Stimulated activated naive CD4-positive, alpha-beta T cell (primary cell): ENCODE measurements at regions not wholly inside any gene's neighbourhood (a gene's known extent, or its start where the extent isn't known, plus 50 kb on each side); places are given as distances from the start of the nearest gene placed in this dataset.

Experiments
- DNase-seq, 6 experiments: peaks; one replicate each; lab custom pipeline; 2025; lab: John Stamatoyannopoulos, UW

DNA sequence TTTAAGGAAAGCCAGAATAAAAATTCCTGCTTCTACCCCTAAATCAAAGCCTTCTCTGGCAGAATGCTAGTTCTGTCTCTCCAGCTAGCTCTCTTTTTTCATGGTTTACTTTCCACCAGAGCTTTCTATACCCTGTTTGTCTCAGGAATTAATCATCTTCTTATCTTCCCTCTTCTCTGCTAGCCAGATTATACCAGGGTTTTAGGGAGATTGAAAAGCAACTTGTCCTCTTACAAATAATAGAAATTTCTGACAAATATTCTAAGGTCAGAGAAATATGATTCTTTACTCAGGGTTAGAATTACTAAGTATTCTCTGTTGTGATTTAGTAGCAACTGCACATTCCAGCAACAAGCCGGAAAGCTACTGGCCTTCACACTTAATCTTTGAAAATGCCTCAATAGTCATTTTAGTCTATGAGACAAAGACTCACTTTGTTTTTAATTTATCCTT is 166.4 kb downstream of the TANC2 start:
- no peak for DNase-seq

DNA sequence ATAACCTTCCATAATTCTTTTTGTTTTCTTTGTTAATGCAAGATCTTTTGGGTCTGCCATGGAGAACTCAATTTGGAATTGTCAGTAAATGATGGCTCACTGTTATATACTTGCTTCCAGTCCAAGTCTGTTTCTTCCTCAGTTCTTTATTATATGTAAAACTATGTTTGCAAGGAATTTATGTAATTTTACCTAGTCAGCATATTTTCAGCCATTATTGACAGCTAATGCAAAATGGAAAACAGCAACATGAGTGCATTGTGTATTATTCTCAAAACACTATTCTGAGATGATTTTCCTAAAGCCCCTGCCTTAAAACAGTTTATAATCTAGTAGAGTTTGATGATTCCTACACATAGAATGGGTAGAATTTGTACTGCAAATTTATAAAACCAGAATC is 167.5 kb downstream of the TANC2 start:
- DNase-seq = no peak

DNA sequence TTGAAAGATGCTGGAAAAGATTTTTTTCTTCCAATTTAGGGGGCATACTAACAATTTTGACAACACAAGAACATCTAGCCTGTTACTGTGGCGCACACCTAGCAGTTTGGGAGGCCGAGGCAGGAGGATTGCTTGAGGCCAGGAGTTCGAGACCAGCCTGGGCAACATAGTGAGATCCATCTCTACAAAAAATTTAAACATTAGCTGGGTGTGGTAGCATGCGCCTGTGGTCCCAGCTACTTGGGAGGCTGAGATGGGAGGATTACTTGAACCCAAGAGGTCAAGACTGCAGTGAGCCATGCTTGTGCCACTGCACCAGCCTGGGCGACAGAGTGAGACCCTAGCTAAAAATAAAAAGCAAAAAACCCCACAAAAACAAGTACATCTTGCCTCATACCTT is 168.8 kb downstream of the TANC2 start:
- DNase-seq = no peak

DNA sequence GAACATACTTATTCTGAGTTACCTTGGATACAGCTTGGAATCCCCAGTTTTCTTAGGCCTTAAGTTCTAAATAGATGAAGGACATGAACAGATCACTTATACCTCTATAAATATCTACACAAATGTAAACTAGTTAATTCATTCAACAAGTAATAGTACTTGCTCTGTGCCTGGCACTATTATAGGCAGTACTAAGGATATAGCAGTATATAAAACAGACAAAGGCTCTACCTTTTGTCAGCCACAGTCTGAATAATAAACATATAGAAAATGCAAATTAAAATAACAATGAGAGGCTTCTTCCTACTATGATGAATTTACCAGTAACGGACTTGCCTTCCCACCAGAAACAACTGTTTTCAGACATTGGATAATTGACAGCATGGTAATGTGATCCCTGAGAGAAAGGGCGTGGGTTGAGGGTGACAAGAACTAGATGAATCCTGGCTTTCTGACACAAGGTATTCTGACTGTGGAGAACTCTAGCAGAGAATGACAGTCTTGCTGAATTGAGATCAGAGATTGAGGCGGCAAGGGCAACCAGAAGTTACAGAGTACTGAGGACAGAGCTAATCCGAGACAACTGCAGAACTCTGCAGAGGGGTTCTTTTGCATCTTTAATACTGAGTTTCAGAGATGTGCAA is 170.5 kb downstream of the TANC2 start:
- DNase-seq = no peak

DNA sequence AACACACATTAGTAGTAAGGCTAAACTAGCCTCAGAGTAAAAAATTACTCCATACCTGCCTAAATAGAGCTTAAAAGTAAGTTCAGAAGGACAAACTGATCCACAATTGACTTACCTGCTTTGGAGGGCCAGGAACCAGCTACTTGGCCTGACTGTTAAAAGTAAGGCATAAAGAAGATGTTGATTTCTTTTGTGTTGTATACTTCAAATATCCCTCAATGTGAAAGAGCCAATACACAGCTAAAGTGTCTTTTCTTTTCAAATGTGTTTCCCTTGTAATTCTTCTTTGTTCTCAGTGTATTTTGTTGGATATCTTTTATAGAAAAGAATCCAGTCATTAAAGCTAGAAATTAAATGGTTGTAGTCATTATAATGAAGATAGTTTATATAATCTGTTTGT is 171.1 kb downstream of the TANC2 start:
- no peak for DNase-seq

DNA sequence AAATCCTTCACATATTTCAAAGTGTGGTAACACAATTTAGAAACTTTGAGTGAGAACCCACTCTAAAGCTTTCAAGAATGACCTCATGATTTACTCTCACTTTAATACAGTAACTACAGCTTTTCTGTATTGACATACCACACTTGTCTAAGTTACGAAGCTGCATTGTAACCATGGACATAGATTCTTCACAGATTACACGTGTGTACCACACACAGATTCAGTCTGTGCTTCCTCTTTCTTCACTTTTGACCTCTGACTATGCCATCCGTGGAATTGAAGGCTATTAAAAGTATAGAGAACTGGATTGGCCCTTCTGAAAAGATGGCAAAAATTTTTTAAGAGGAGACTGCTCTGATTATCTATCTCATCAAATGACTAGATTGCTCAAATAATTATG is 172.7 kb downstream of the TANC2 start:
- no peak for DNase-seq

DNA sequence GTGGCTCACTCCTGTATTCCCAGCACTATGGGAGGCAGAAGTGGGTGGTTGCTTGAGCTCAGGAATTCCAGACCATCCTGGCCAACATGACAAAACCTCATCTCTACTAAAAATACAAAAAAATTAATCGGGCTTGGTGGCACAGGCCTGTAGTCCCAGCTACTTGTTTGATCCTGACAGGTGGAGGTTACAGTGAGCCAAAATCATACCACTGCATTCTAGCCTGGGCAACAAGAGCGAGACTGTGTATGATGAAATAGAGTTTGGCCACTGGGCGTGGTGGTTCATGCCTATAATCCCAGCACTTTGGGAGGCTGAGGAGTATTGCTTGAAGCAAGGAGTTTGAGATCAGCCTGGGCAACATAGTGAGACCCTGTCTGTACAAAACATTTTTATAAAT is 173.3 kb downstream of the TANC2 start:
- DNase-seq = no peak

DNA sequence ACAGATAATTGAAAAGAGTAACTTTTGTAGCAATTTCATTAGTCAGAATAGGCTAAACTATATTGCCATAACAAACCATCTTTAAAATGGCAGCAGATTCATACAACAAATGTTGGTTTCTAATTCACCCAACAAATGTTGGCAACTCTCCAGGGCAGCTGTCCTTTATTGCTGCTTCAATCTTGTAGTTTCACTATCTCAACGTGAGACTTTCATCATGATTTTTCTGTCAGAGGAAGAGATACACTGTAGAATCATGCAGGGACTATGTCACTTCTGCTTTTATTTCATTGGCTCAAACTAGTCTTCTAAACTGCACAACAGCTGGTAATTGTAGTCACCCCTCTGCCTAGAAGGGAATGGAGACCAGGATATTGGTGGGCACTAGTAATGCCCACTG is 174.2 kb downstream of the TANC2 start:
- DNase-seq = no peak

DNA sequence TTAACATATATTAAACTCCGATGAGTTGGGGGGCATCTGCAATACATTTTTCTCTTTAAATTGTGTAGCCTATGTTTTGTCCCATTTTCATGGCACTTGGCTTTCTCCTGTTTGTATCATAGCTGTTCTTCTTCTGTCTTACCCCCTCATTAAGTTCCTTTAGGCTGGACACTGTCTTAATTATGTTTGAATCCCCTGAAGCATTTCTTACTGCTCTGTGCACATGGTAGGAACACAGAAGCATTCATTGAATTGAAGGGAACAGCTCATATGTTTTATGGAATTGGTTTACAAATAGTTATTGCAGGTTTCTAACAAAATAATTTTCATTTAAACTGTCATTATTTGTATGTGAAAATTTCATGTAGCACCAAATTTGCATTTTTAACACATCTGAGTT is 176.8 kb downstream of the TANC2 start:
- DNase-seq = no peak

DNA sequence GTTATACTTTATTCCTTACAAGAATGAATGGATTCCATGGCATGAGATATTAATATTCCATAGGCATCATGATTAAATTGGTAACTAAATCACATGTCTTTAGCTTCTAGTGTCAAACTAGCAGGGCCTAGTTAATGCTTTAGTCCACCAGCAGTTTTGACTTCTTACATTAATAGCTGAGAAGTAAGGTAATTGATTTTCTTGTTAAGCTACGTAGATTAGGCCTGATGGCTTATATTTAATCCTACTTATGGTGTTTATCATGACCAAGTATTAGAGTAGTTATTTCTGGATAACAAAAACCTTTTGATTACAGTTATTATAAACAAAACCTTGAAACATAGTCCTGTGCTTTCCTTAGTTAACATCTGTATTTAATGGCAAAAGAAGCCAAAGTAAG is 184.5 kb downstream of the TANC2 start:
- no peak for DNase-seq

DNA sequence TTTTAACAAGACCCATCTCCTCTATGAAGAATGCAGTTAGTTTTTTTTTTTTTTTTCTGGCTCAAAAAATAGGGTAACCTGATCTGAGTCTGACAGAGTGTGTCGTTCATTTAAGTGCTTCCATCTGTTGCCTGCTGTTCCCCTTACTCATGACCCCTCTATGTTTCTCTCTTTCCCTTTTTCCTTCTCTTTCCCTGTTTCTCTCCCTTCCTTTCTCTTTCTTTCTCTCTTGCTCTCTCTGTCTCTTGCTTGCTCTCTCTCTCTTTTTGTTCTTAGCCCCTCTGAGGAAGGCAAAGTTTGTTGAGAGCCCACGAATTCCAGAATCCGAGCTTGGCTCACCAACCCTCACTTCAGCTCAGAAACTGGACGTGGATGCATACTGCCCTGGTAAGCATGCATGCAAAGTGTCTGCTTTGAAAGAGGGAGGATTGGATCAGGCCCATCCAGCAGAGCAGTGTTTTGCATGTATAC is 185.0 kb downstream of the TANC2 start:
- DNase-seq = no peak

DNA sequence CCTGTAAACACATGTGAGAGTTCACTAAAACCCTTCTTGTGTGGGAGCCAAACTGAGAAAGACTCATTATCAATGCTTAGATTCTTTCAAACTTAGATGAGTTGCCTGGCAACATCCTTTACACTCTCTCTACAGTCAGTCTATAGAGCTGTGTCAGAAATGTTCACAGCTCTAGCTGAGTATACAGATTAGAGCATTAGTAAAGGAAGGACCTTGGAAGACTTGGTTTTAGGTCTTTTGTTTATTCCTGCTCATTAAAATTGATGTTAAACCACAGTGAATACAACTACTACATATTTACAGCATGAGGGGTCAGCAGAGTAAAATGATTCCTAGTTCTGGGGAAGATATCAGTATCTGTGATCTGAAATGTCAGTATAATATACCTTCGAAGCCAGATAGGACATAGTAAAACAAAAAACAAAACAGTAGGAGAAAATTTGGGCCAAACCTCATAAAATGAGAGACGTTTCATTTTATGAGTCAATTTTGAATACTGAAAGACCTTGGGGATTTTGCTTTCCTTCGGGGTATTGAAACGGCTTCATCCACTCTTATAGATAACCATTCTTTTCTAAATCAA is 186.0 kb downstream of the TANC2 start:
- DNase-seq = no peak

DNA sequence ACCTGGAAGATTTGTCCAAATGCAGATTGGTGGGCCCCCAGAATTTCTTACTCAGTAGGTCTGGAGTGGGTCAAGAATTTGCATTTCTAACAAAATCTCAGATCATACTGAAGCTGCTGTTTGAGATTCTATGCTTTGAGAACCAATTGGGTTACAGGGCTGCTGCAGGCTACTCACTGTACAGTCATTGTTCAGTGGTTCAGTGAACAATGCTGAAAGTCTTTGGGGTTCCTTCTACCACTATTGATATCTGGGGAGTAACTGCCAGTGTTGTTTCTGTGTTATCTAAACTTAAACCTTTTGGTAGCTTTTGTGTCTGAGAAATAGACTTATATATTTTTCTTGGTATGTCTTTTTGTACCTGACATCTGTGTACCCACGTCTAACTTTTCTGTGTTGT is 187.5 kb downstream of the TANC2 start:
- no peak for DNase-seq

DNA sequence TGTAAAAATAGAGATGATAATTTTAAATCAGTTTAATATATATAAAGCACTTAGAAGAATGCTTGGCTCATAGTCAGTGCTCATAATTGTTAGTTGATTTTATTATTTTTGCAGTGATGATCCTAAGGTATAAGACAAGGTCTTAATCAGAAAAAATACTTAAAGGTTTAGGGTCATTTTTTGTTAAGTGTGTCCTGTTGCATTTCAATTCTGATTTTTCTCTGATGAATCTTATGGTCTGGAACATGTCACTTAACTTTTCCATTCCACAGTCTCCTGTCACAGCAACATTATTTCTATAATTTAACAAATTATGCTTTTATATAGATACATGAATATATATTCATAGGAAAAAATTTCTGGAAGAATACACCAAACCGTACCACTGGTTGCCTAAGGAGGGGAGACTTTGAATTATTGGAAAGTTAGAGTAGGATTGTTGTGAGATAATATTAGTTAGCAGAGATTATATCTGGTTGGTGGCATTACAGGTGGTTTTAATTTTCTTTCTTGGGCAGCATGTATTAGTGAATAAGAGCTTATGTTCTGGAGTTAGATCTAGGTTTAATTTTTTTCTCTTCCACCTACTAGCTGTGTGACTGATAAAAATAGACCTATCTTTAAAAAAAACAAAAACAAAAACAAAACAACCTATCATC is 188.7 kb downstream of the TANC2 start:
- no peak for DNase-seq

DNA sequence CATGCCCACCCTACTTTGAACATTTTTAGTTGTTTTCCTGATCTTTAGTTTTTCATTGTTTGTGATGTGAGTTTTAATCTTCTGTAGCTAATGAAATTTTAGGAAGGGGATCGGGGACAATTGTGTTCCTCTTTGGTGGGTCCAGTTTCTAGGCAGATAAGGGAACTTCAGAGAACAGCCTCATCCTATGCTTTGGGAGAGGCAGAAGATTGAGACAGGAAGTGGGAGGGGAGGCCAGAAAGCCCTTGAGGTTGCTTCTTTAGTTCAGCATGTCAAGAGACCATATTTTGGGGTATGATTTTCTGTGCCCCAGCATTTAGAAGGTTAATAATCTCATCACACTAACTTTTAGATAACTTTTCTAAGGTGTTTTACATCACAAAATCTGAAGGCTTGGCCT is 191.0 kb downstream of the TANC2 start:
- DNase-seq = no peak

DNA sequence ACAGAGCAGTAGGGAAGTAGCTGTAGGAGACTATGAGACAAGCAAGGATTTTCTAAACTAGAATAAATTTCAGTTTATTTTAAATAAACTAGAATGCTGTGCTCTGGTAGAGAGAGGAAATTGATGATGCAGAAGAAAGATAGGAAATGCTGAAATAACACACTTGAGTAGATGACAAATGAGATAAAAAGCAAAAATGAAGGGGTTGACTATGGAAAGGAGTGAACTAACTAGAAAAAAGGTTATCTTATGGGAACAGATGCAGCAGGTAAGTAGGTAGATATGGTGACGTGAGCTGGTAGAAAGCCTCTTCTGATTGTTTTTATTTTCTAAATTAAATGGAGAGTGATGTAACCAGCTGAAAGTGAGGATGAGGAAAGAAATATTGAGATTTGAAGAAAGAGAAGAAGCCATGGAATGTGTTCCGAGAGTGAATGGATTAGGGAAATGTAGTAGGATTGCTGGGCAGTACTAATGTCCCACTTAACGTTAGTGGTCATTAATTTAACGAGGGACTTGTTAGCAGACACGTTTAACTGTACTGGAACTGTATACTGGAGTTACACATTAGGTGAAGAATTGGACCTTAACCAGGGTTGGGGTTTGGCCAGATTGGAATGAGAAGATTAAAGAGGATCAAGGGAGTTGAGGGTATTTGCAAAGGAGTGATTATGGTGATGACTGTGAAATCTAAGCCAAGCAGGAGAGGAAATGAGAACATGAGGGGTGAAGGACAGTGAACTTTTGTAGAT is 196.5 kb downstream of the TANC2 start:
- no peak for DNase-seq

DNA sequence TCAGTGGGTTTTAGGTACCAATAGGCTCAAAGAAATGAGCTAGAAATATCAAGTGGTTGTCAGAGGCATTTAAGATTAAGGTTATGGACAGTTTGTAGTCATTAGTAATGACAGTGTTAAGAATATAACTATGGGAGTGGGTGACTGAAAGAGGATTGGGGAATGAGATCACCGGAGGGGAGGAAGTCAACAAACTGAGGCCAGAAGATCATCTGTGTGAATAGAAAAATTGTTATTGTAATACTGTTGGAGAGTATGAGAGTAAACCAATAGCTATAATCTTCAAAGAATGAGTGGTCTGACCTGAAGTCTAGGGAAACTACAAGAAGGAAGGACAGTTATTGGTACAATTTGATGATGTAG is 197.1 kb downstream of the TANC2 start:
- DNase-seq = no peak

DNA sequence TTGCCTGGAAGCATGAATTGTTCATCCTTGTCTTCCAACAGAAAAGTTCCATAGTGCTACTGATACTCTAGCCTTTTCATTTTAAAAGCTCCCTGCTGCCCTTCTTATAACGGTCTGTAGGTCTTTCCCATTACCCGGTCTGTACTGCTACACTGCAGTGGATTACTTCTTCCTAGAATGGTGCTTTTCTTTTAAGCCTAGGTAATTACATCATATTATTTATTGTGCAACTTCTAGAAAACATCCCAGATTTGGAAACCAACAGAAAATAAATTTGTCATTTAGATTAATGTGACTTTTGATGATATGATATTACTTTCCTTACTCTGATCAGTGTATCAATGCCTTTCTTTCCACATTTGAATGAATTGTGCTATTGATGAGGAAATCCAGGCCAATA is 199.4 kb downstream of the TANC2 start:
- no peak for DNase-seq

DNA sequence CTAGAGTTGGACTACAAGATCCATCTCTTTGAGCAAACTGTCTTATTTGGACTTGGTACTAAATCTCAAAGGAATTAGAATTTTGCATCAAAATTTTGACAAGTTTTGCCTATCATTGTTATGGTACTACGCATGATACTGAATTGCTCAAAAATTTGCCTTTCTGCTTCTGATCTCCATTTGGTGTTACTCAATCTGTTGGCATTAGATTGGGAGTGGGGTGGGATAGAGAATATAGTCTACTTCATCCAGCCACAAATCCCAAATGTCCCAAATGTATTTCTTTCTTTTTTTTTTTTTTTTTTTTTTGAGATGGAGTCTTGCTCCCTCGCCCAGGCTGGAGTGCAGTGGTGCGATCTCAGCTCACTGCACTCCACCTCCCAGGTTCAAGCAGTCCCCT is 204.8 kb downstream of the TANC2 start:
- no peak for DNase-seq

DNA sequence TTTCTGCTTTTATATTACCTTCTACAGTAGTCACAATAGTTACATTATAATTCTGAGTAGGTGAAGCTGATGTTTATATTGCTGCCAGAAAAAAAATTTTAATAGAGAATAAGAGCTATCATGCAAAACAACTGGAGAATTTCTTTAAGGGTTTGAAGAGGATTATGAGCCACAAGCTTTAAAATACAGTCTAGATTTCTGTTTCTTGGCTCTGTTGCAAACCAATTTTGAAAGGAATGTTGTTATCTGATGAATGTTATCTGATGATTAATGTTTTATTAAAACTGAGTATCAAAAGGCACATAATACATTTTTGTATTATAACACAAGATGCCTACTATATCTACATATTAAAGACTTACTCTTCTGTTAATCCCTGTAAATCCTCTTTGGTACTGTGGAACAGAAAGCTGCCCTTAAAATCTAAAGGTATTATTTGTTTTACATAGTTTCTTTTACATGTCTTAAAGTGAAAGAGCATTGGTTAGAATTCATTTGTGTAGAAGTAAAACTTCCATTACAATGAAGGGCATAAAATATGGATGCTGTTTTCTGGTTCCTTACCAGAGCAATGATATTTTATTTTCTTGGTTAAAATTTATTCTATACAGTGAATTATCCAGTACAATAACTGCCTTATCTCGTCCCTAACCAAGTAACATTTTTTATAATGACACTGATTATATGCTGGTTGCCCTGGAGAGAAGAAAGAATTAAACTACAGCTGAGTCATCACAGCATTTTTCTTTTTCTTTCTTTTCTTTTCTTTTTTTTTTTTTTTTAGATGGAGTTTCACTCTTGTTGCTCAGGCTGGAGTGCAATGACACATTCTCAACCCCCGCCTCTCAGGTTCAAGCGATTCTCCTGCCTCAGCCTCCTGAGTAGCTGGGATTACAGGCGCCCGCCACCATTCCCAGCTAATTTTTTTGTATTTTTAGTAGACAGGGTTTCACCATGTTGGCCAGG is 205.7 kb downstream of the TANC2 start:
- no peak for DNase-seq

DNA sequence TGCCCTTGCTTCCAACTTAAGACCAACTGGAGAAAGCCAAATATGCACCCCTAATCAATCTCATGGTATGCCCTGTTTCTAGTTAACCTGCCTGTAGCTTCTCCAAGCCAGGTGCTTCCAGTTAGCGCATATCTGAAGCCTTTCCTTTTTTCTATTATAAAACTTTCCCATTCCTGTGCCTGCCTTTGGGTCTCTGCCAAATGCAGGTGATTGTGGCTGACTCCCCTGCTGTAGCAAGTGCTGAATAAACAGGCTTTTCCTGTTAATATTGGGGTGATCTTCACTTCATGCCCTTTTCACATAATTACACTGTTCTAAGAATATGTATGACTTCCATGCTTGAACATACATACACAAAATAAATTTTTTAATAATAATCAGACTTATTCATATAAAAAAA is 207.4 kb downstream of the TANC2 start:
- DNase-seq = no peak

DNA sequence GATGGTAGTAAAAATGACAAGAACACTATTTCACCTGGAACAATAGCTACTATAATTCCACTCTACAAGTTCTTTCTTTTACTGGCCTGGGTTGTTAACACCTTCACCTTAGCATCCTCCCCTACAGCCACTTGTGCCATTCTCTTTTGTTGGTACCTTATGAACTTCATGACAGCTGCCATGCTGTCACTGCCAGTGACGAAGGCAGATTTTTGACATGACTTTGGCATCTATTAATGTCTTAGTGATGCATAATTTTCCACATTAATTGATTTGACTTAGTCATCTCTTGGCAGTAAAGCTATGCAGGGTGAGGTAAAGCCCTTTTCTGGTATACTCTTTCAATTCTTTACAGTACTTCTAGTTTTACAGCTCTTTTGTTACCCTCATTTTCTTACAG is 207.9 kb downstream of the TANC2 start:
- DNase-seq = no peak
